ENCODE measurements at regions not wholly inside any gene's neighbourhood (a gene's known extent, or its start where the extent isn't known, plus 50 kb on each side); places are given as distances from the start of the nearest gene placed in this dataset.

GRCh38 chr16:51641191-51641765 is 490.2 kb upstream of the SALL1 start:
- DNase-seq: no peak

GRCh38 chr16:51640196-51640595 is 489.1 kb upstream of the SALL1 start:
- DNase-seq: no peak

- no peak for DNase-seq
Measured at GRCh38 chr16:51638339-51639135, 487.5 kb upstream of the SALL1 start.

GRCh38 chr16:51637770-51638094 is 486.7 kb upstream of the SALL1 start:
- no peak for DNase-seq

GRCh38 chr16:51636920-51637769 is 486.1 kb upstream of the SALL1 start:
- DNase-seq: no peak

GRCh38 chr16:51635181-51635580 is 484.1 kb upstream of the SALL1 start:
- DNase-seq: no peak

- no peak for DNase-seq
Measured at GRCh38 chr16:51630076-51630475, 479.0 kb upstream of the SALL1 start.

GRCh38 chr16:51629576-51629975 is 478.5 kb upstream of the SALL1 start:
- no peak for DNase-seq

GRCh38 chr16:51624080-51624775 is 473.2 kb upstream of the SALL1 start:
- DNase-seq: no peak

- no peak for DNase-seq
Measured at GRCh38 chr16:51621610-51622009, 470.5 kb upstream of the SALL1 start.

- no peak for DNase-seq
Measured at GRCh38 chr16:51615141-51615540, 464.1 kb upstream of the SALL1 start.

GRCh38 chr16:51607201-51607651 is 456.2 kb upstream of the SALL1 start:
- DNase-seq: no peak

GRCh38 chr16:51596247-51596646 is 445.2 kb upstream of the SALL1 start:
- DNase-seq: no peak

GRCh38 chr16:51592535-51593300 is 441.6 kb upstream of the SALL1 start:
- no peak for DNase-seq

GRCh38 chr16:51592001-51592501 is 441.0 kb upstream of the SALL1 start:
- DNase-seq: no peak

GRCh38 chr16:51591480-51591879 is 440.4 kb upstream of the SALL1 start:
- DNase-seq: no peak

- DNase-seq: no peak
Measured at GRCh38 chr16:51579652-51580360, 428.7 kb upstream of the SALL1 start.

GRCh38 chr16:51577621-51578303 is 426.7 kb upstream of the SALL1 start:
- DNase-seq: no peak

- no peak for DNase-seq
Measured at GRCh38 chr16:51576498-51577195, 425.6 kb upstream of the SALL1 start.

GRCh38 chr16:51573191-51573590 is 422.1 kb upstream of the SALL1 start:
- DNase-seq: no peak
